Stimulated activated CD4-positive, alpha-beta T cell treated with anti-CD3 and anti-CD28 coated beads, Interleukin-12 subunit alpha, Interleukin-12 subunit beta, amount 100 ng/mL, for 24 hours (primary cell): ENCODE measurements at regions not wholly inside any gene's neighbourhood (a gene's known extent, or its start where the extent isn't known, plus 50 kb on each side); places are given as distances from the start of the nearest gene placed in this dataset.
"Not testable (repeated sequence)": the region's sequence is repeated elsewhere in the genome, so short reads cannot be mapped to it uniquely, and the experiment has no call there.

Experiments
- DNase-seq, 2 experiments: peaks; one replicate each; pipeline ENCODE4 v3.0.0-alpha.2; 2020; ENCODE audit warnings: low read depth in 2 of 2

GRCh38 chr2:61677306-61677705, 139.2 kb upstream of the XPO1 start:
- no peak for DNase-seq

- no peak for DNase-seq
Observed at GRCh38 chr2:61675204-61675603, 137.0 kb upstream of the XPO1 start.

GRCh38 chr2:61671561-61672315, 133.6 kb upstream of the XPO1 start:
- no peak for DNase-seq

- DNase-seq: no peak
Observed at GRCh38 chr2:61670591-61671501, 132.7 kb upstream of the XPO1 start.

GRCh38 chr2:61664190-61664589, 126.0 kb upstream of the XPO1 start:
- no peak for DNase-seq

- DNase-seq: no peak
Observed at GRCh38 chr2:61662990-61663389, 124.8 kb upstream of the XPO1 start.

GRCh38 chr2:61660511-61661388, 122.6 kb upstream of the XPO1 start:
- DNase-seq: no peak

- DNase-seq: no peak
Observed at GRCh38 chr2:61658841-61659780, 121.0 kb upstream of the XPO1 start.

GRCh38 chr2:61649946-61650345, 111.8 kb upstream of the XPO1 start:
- DNase-seq: not testable (repeated sequence)

GRCh38 chr2:61649021-61649420, 110.9 kb upstream of the XPO1 start:
- no peak for DNase-seq

GRCh38 chr2:61647044-61647443, 108.9 kb upstream of the XPO1 start:
- DNase-seq: no peak

- no peak for DNase-seq
Observed at GRCh38 chr2:61645911-61646310, 107.8 kb upstream of the XPO1 start.

- DNase-seq: not testable (repeated sequence)
Observed at GRCh38 chr2:61643153-61643552, 105.0 kb upstream of the XPO1 start.

- no peak for DNase-seq
Observed at GRCh38 chr2:61640406-61640805, 102.2 kb upstream of the XPO1 start.

GRCh38 chr2:61639721-61640120, 101.6 kb upstream of the XPO1 start:
- DNase-seq: no peak

- no peak for DNase-seq
Observed at GRCh38 chr2:61636686-61637085, 98.5 kb upstream of the XPO1 start.

GRCh38 chr2:61634512-61634911, 96.4 kb upstream of the XPO1 start:
- no peak for DNase-seq

- DNase-seq: no peak
Observed at GRCh38 chr2:61633250-61633649, 95.1 kb upstream of the XPO1 start.

GRCh38 chr2:61632276-61633169, 94.4 kb upstream of the XPO1 start:
- DNase-seq: no peak

GRCh38 chr2:61631321-61631720, 93.2 kb upstream of the XPO1 start:
- DNase-seq: no peak
